ENCODE measurements at regions not wholly inside any gene's neighbourhood (a gene's known extent, or its start where the extent isn't known, plus 50 kb on each side); places are given as distances from the start of the nearest gene placed in this dataset.
"Not testable (repeated sequence)": the region's sequence is repeated elsewhere in the genome, so short reads cannot be mapped to it uniquely, and the experiment has no call there.

DNA sequence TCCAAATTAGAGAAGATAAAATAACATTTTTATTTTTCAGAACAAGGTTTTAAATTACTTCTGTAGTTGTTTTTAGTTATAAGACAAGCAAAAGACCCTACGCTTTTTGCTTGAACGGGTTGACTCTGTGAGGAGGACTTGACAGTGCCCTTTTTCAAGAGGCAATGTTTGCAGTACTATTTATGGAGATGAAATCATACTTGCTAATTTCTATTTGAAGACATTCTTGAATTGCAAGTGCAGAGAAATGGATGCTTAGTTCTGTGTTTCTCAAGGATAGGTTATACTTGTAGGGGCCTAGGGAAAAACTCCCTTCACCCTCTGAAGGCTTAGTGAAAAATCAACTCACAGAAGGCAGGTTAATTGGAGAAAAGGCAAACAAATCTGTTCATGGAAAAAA is 1229.5 kb downstream of the REEP3 start:
- Histone ChIP-seq H3K9me3 (ENCODE audit: control insufficient read depth in 5 of 5, low read length in 5 of 5) (no peaks in the 10 kb centered on the region), H3K27ac (ENCODE audit: low read depth, low read length) (no peak overlapping the region), H3K9ac (ENCODE audit: low read length in 5 of 5) (no peak overlapping the region), H3K4me3 (ENCODE audit: low read depth in 1 of 5, low read length in 5 of 5) (no peak overlapping the region), H3K27me3 (ENCODE audit: control insufficient read depth in 5 of 5, insufficient read depth in 4 of 5, low read length in 5 of 5) (no peaks in the 10 kb centered on the region), H3K36me3 (ENCODE audit: control insufficient read depth in 5 of 5, insufficient read depth in 5 of 5, low read length in 5 of 5) (no peaks in the 10 kb centered on the region), H3K4me1 (ENCODE audit: control insufficient read depth in 5 of 5, insufficient read depth in 5 of 5, low read length in 5 of 5) (no peaks in the 10 kb centered on the region)

DNA sequence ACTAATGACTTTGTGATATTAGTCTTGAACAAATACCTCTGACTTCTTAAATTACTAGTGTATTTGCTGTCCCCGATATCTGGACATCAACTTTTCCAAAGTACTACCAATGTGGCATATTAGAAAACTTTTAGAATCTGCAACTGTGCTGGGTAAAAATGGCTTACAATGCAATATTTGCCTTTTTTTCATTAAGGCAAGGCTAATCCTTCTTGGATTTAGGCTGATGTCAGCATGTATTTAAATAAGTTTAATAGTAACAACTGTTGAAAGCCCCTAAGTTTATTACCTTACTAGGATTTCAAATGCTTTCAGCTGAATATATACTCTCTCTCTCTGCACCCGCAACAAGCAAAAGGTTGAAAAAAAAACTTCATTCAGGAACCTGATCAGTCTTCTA is 1232.3 kb downstream of the REEP3 start:
- no peak overlapping the region for H3K4me3 ChIP-seq (ENCODE audit: low read depth in 1 of 5, low read length in 5 of 5)

DNA sequence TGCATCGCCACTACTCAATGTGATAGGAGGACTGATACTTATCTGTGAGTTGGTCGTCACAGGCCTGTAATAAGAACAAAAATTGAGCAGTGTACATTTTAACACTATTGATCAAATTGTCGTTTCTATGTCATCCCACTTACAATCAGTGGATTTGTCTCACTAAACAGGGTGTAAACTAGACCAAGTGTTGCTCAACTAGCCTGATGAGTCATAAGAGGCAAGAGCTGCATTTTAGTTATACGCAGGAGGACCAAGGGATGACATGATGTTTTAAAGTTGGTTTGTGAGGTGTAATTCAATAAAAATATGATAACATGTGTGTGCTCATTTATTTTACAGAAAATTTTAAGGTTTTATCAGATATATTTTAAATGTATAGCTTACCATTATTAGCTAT is 1239.2 kb downstream of the REEP3 start:
- no peak overlapping the region for H3K4me3 ChIP-seq (ENCODE audit: low read depth in 1 of 5, low read length in 5 of 5)
- no peaks in the 10 kb centered on the region for H3K36me3 ChIP-seq (ENCODE audit: control insufficient read depth in 5 of 5, insufficient read depth in 5 of 5, low read length in 5 of 5)
- H3K27me3 ChIP-seq (ENCODE audit: control insufficient read depth in 5 of 5, insufficient read depth in 4 of 5, low read length in 5 of 5) = no peaks in the 10 kb centered on the region
- no peak overlapping the region for H3K27ac ChIP-seq (ENCODE audit: low read depth, low read length)
- no peaks in the 10 kb centered on the region for H3K9me3 ChIP-seq (ENCODE audit: control insufficient read depth in 5 of 5, low read length in 5 of 5)
- no peak overlapping the region for H3K9ac ChIP-seq (ENCODE audit: low read length in 5 of 5)
- H3K4me1 ChIP-seq (ENCODE audit: control insufficient read depth in 5 of 5, insufficient read depth in 5 of 5, low read length in 5 of 5) = no peaks in the 10 kb centered on the region

More for the DNA sequence above, 1232.3 kb downstream of the REEP3 start:
- no peaks in the 10 kb centered on the region for H3K9me3 ChIP-seq (ENCODE audit: control insufficient read depth in 5 of 5, low read length in 5 of 5)
- H3K36me3 ChIP-seq (ENCODE audit: control insufficient read depth in 5 of 5, insufficient read depth in 5 of 5, low read length in 5 of 5) = no peaks in the 10 kb centered on the region
- no peak overlapping the region for H3K9ac ChIP-seq (ENCODE audit: low read length in 5 of 5)
- no peaks in the 10 kb centered on the region for H3K27me3 ChIP-seq (ENCODE audit: control insufficient read depth in 5 of 5, insufficient read depth in 4 of 5, low read length in 5 of 5)
- H3K4me1 ChIP-seq (ENCODE audit: control insufficient read depth in 5 of 5, insufficient read depth in 5 of 5, low read length in 5 of 5) = no peaks in the 10 kb centered on the region
- H3K27ac ChIP-seq (ENCODE audit: low read depth, low read length) = no peak overlapping the region

DNA sequence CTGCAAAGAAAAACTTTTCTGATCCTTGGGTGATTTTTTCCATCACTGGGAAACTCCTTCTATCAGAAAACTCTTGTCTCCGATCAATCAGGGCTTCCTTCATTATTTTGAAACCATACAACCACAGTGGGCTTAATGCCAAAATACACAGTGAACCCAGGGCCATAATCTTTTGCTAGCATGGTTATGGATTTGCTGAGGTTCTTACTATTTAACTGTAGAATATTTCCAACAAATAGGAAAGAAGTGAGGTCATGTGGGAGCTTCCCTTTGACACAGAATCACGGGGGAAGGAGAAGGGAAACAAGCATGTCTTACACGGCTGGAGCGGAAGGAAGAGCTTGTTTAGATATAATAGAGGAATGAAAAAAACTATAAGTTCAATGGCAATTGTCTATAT is 1241.7 kb downstream of the REEP3 start:
- H3K36me3 ChIP-seq (ENCODE audit: control insufficient read depth in 5 of 5, insufficient read depth in 5 of 5, low read length in 5 of 5) = no peaks in the 10 kb centered on the region
- H3K9ac ChIP-seq (ENCODE audit: low read length in 5 of 5) = no peak overlapping the region
- no peak overlapping the region for H3K27ac ChIP-seq (ENCODE audit: low read depth, low read length)
- no peaks in the 10 kb centered on the region for H3K4me1 ChIP-seq (ENCODE audit: control insufficient read depth in 5 of 5, insufficient read depth in 5 of 5, low read length in 5 of 5)
- no peaks in the 10 kb centered on the region for H3K27me3 ChIP-seq (ENCODE audit: control insufficient read depth in 5 of 5, insufficient read depth in 4 of 5, low read length in 5 of 5)
- no peak overlapping the region for H3K4me3 ChIP-seq (ENCODE audit: low read depth in 1 of 5, low read length in 5 of 5)
- H3K9me3 ChIP-seq (ENCODE audit: control insufficient read depth in 5 of 5, low read length in 5 of 5) = no peaks in the 10 kb centered on the region

DNA sequence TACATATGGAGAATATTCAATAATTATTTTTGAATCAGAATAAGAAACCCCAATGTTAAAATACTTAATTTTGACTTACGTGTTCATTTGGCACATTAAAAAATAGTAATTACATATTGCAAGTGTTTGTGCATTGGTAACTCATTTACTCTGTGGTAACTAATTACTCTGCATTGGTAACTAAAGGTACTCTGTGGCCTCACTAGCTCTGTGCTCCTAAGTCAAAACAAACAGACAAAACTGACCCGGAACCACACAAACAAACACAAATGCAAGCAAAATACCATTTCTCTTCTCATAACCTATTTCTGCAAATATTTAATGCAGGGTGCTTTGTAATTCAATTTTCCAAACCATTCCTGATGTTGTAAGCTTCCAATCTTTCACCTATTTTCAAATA is 1244.3 kb downstream of the REEP3 start:
- H3K9me3 ChIP-seq (ENCODE audit: control insufficient read depth in 5 of 5, low read length in 5 of 5) = no peaks in the 10 kb centered on the region
- no peak overlapping the region for H3K9ac ChIP-seq (ENCODE audit: low read length in 5 of 5)
- H3K27me3 ChIP-seq (ENCODE audit: control insufficient read depth in 5 of 5, insufficient read depth in 4 of 5, low read length in 5 of 5) = no peaks in the 10 kb centered on the region
- no peaks in the 10 kb centered on the region for H3K36me3 ChIP-seq (ENCODE audit: control insufficient read depth in 5 of 5, insufficient read depth in 5 of 5, low read length in 5 of 5)
- H3K27ac ChIP-seq (ENCODE audit: low read depth, low read length) = no peak overlapping the region
- H3K4me1 ChIP-seq (ENCODE audit: control insufficient read depth in 5 of 5, insufficient read depth in 5 of 5, low read length in 5 of 5) = no peaks in the 10 kb centered on the region
- no peak overlapping the region for H3K4me3 ChIP-seq (ENCODE audit: low read depth in 1 of 5, low read length in 5 of 5)

DNA sequence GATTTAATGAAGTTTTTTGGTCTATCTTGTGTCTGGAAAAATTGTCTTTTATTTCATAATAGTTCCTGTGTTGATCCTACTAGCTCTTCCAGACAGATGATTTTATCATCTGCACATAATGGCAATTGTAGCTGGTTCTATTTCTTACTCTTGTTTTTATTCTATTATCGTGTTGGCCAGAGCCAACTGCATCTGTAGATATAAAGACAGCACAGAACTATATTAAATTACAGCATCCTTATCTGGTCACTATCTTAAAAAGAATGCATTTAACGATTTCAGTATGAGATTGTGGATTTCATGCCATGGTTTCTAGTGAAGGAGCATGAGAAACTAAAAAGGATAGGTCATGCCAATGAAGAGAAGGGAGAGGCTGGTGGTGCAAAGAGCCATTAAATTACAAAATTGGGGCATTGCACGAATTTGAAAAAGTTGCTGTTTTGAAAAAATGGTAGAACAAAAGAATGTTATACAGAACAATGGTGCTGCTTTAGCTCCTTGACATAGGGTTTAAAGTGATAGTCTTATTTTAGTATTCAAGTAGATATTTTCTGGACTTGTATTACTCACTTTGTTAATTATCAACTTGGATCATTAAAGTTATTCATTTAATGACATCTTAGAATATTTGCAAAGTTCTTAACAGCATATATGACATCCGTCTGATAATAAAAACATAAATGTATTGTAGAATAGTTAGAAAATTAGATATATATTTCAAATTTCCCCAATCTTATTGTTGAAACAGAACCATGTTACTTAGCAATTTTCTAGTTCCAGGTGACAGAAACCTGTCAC is 1250.3 kb downstream of the REEP3 start:
- Histone ChIP-seq H3K4me1 (ENCODE audit: control insufficient read depth in 5 of 5, insufficient read depth in 5 of 5, low read length in 5 of 5) (no peaks in the 10 kb centered on the region), H3K27ac (ENCODE audit: low read depth, low read length) (no peak overlapping the region), H3K36me3 (ENCODE audit: control insufficient read depth in 5 of 5, insufficient read depth in 5 of 5, low read length in 5 of 5) (no peaks in the 10 kb centered on the region), H3K9ac (ENCODE audit: low read length in 5 of 5) (no peak overlapping the region), H3K4me3 (ENCODE audit: low read depth in 1 of 5, low read length in 5 of 5) (no peak overlapping the region), H3K9me3 (ENCODE audit: control insufficient read depth in 5 of 5, low read length in 5 of 5) (no peaks in the 10 kb centered on the region), H3K27me3 (ENCODE audit: control insufficient read depth in 5 of 5, insufficient read depth in 4 of 5, low read length in 5 of 5) (no peaks in the 10 kb centered on the region)

DNA sequence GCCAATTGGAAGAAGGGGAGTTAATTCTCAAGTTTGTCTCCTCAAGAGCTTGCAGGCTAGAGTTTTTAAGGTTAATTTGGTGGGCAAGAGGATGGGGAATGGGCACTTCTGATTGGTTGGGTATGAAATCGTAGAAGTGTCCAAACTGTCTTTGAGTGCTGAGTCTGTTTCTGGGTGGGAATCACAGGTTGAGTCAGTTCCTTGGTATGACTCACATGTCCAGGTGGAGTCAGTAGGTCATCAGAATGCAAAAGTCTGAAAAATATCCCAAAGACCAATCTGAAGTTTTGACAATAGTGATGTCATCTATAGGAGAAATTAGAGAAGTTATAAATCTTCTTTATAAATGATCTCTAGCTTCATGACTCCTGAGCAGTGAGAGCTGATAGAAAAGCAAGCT is 1252.2 kb downstream of the REEP3 start:
- no peaks in the 10 kb centered on the region for H3K27me3 ChIP-seq (ENCODE audit: control insufficient read depth in 5 of 5, insufficient read depth in 4 of 5, low read length in 5 of 5)
- H3K9me3 ChIP-seq (ENCODE audit: control insufficient read depth in 5 of 5, low read length in 5 of 5) = no peaks in the 10 kb centered on the region
- H3K4me3 ChIP-seq (ENCODE audit: low read depth in 1 of 5, low read length in 5 of 5) = no peak overlapping the region
- H3K36me3 ChIP-seq (ENCODE audit: control insufficient read depth in 5 of 5, insufficient read depth in 5 of 5, low read length in 5 of 5) = no peaks in the 10 kb centered on the region
- no peak overlapping the region for H3K9ac ChIP-seq (ENCODE audit: low read length in 5 of 5)
- no peaks in the 10 kb centered on the region for H3K4me1 ChIP-seq (ENCODE audit: control insufficient read depth in 5 of 5, insufficient read depth in 5 of 5, low read length in 5 of 5)
- no peak overlapping the region for H3K27ac ChIP-seq (ENCODE audit: low read depth, low read length)

DNA sequence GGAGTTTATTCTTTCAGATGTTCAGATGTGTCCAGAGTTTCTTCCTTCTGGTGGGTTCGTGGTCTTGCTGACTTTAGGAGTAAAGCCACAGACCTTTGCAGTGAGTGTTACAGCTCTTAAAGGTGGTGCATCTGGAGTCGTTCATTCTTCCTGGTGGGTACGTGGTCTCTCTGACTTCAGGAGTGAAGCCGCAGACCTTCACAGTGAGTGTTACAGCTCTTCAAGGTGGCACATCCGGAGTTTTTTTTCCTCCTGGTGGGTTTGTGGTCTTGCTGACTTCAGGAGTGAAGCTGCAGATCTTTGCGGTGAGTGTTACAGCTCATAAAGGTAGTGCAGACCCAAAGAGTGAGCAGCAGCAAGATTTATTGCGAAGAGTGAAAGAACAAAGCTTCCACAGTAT is 1263.2 kb downstream of the REEP3 start:
- not testable (repeated sequence) for H3K27me3 ChIP-seq (ENCODE audit: control insufficient read depth in 5 of 5, insufficient read depth in 4 of 5, low read length in 5 of 5); H3K4me3 ChIP-seq (ENCODE audit: low read depth in 1 of 5, low read length in 5 of 5); H3K4me1 ChIP-seq (ENCODE audit: control insufficient read depth in 5 of 5, insufficient read depth in 5 of 5, low read length in 5 of 5); H3K9me3 ChIP-seq (ENCODE audit: control insufficient read depth in 5 of 5, low read length in 5 of 5); H3K27ac ChIP-seq (ENCODE audit: low read depth, low read length); H3K36me3 ChIP-seq (ENCODE audit: control insufficient read depth in 5 of 5, insufficient read depth in 5 of 5, low read length in 5 of 5); H3K9ac ChIP-seq (ENCODE audit: low read length in 5 of 5)

DNA sequence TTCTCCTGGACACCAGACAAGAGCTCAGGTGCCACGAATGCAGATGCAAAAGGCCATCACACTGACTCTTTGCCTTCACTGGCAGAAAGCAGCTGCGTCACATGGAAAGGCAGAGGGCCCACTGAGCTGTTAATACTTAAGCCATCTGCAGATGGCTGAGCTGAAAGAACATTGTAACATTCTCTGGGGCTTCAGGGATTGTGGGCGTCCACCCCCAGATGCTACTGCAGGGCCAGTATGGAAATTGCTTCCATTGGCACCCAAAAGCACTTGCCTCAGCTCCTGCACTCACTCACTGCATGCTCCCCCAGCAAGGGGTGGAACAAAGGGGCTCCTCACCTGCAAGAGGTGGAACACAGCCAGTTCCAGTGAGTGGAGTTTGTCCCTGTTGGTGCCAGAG is 1264.6 kb downstream of the REEP3 start:
- H3K36me3 ChIP-seq (ENCODE audit: control insufficient read depth in 5 of 5, insufficient read depth in 5 of 5, low read length in 5 of 5) = no peaks in the 10 kb centered on the region
- no peaks in the 10 kb centered on the region for H3K27me3 ChIP-seq (ENCODE audit: control insufficient read depth in 5 of 5, insufficient read depth in 4 of 5, low read length in 5 of 5)
- H3K9ac ChIP-seq (ENCODE audit: low read length in 5 of 5) = no peak overlapping the region
- no peaks in the 10 kb centered on the region for H3K4me1 ChIP-seq (ENCODE audit: control insufficient read depth in 5 of 5, insufficient read depth in 5 of 5, low read length in 5 of 5)
- no peak overlapping the region for H3K4me3 ChIP-seq (ENCODE audit: low read depth in 1 of 5, low read length in 5 of 5)
- H3K27ac ChIP-seq (ENCODE audit: low read depth, low read length) = no peak overlapping the region
- peaks cover 0 to 9% (median 4%) of the 10 kb centered on the region in 5 donors for H3K9me3 ChIP-seq (ENCODE audit: control insufficient read depth in 5 of 5, low read length in 5 of 5)

DNA sequence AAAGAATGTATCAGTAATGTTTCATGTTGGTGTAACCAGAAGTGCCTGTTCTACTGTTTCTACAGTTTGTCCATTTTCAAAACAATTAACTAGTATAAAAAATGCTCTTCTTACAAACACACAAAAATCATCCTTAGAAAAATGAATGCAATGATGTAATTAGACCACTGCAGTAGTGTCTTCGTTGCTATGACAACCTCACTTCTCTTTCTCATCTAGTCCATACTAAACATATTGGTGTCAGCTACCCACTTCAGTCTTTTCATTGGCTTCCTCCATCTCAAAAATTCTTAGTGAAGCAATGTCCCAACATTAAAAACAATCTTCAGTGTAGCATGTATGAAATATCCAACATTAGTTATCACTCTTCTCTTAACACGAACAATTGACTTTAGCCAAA is 1265.8 kb downstream of the REEP3 start:
- Histone ChIP-seq H3K27me3 (ENCODE audit: control insufficient read depth in 5 of 5, insufficient read depth in 4 of 5, low read length in 5 of 5) (no peaks in the 10 kb centered on the region), H3K36me3 (ENCODE audit: control insufficient read depth in 5 of 5, insufficient read depth in 5 of 5, low read length in 5 of 5) (no peaks in the 10 kb centered on the region), H3K9me3 (ENCODE audit: control insufficient read depth in 5 of 5, low read length in 5 of 5) (peaks cover 0 to 9% (median 4%) of the 10 kb centered on the region in 5 donors), H3K9ac (ENCODE audit: low read length in 5 of 5) (no peak overlapping the region), H3K4me1 (ENCODE audit: control insufficient read depth in 5 of 5, insufficient read depth in 5 of 5, low read length in 5 of 5) (no peaks in the 10 kb centered on the region), H3K27ac (ENCODE audit: low read depth, low read length) (no peak overlapping the region), H3K4me3 (ENCODE audit: low read depth in 1 of 5, low read length in 5 of 5) (no peak overlapping the region)
